Kidney tubule cell (primary cell): ENCODE measurements at regions not wholly inside any gene's neighbourhood (a gene's known extent, or its start where the extent isn't known, plus 50 kb on each side); places are given as distances from the start of the nearest gene placed in this dataset.
A peak's percentile ranks its signal among the peaks of the same experiment; 100 is the strongest.
"Not testable (repeated sequence)": the region's sequence is repeated elsewhere in the genome, so short reads cannot be mapped to it uniquely, and the experiment has no call there.

Experiments used
- DNase-seq: peaks from one replicate; pipeline ENCODE4 v3.0.0-alpha.2; 2018; ENCODE audit warnings: low spot score

- DNase-seq: no peak
These were observed 413.1 kb upstream of the VSTM2A start for GRCh38 chr7:54129035-54129434.

DNA sequence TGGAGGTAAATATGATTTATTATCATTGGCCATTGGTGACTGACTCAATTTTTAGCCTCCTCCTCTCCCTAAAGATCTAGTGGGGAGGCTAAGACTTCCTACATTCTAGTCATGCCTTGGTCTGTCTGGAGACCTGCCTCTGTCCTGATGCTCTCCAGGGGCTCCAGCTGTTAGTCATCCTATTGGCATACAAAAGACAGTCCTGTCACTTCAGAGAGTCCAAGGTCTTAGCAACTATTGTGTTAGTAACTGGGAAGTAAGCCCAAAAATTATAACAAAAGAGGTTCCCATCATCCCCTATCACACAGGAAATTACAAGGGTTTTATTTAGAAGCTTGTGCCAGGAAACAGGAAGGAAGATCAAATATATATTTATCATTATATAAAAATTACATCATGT is 400.6 kb upstream of the VSTM2A start:
- no peak for DNase-seq

DNA sequence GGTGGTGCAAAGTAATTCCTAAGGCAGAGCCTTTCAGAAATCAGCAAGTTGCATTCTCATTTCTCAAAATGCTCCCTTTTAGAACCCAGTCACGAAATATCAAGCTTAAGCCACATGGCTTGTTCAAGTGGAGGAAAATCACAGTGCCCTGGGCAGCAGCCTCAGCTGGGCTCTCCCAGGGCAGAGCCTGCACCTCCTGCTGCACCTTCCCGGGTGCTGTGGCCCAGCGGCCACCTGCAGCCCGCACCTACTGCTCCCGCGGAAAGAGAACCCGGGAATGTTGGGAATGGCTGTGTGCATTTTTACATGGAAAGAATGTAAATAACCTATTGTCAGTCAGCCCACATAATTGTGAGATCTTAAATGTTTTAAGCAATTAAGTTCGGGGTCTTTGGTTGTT is 396.5 kb upstream of the VSTM2A start:
- no peak for DNase-seq

DNA sequence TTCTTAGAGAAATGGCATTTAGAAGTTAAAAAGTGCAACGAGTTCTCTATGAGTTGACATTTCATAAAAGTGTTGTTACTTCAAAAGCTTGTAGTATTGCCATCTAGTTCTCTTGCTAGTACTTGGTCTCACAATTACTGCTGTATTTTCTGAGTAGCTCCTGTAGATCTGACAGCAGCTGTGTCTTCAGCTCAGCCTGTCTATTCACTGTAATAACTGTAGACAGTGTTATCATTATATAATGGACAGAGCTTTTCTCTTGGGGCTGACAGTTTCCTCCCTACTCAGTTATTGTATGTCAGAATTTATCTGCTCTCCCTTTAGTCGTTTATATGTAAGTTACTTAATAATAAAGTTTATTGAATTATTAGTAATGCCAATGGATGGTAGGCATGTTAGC is 388.7 kb upstream of the VSTM2A start:
- no peak for DNase-seq

GRCh38 chr7:54159088-54159487 is 383.1 kb upstream of the VSTM2A start:
- no peak for DNase-seq

DNA sequence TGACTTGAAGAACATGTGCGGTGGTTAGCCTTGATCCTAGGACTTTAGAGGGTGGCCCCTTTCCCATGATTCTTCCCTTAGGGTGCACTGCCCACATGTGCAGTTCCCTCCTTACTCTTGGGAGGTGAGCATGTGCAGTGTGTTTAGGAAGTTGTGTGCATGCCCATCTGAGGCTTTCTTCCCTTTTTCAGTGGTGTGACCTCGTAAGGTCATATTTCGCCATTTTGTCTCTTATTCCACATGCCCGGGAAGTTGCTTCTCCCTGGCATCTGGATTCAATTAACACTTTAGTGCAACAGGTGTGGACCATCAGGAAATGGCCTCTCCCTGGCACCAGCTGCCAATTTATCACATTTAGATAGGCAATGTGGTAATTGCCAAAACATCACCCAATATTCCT is 380.6 kb upstream of the VSTM2A start:
- DNase-seq: no peak

- DNase-seq: peak; percentile 16
These were observed 375.8 kb upstream of the VSTM2A start for GRCh38 chr7:54166419-54166818.

DNA sequence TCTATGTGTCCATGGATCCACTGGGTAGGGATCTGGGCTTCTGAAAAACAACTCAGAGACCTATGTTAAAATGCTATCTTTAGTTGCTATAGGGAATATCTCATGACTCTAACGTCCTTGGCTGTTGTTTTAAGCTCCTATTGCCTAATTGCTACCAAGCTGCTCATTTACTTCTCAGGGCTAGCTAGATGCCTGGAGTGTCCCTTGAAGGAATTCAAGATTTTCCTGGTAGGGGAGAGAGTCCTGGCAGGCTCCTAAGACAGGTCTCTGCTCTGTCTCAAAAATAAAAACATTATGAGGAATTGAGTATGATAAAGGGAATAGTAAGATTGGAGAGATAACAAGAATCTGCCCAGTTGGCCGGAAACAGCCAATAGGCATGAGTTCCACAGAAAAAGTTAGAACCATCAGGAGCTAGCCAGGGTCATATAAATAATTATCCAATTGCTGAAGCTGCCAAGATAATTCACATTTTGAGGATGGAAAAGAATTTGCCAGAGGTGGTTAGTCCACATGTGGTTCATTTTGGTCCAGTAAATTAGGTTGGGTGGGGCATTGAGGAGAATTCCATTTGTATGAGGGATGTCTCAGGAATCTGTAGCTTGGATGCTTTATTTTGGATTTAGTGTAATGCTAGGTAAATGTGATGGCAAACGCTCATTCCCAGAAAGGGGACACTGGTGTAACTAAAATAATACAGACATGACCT is 362.7 kb upstream of the VSTM2A start:
- DNase-seq: no peak

- no peak for DNase-seq
These were observed 361.4 kb upstream of the VSTM2A start for GRCh38 chr7:54180796-54181195.

GRCh38 chr7:54183055-54183454 is 359.1 kb upstream of the VSTM2A start:
- no peak for DNase-seq

DNA sequence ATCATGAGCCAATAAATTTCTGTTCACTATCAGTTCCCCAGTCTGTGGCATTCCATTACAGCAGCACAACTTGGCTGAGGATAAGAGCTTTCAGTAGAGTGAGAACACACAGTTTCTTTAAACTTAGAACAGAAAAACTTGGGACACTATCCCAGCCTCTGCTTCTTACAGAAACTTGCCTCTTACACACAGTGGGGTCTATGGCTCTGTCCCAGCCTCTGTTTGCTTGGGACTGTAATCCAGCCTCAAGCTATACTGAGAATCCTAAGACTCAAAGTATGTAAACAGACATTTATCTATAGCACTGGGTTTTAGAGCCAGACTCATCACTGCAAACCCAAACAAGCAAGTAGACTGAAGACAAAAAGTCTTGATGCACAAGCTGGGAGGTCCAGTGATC is 355.8 kb upstream of the VSTM2A start:
- no peak for DNase-seq

DNA sequence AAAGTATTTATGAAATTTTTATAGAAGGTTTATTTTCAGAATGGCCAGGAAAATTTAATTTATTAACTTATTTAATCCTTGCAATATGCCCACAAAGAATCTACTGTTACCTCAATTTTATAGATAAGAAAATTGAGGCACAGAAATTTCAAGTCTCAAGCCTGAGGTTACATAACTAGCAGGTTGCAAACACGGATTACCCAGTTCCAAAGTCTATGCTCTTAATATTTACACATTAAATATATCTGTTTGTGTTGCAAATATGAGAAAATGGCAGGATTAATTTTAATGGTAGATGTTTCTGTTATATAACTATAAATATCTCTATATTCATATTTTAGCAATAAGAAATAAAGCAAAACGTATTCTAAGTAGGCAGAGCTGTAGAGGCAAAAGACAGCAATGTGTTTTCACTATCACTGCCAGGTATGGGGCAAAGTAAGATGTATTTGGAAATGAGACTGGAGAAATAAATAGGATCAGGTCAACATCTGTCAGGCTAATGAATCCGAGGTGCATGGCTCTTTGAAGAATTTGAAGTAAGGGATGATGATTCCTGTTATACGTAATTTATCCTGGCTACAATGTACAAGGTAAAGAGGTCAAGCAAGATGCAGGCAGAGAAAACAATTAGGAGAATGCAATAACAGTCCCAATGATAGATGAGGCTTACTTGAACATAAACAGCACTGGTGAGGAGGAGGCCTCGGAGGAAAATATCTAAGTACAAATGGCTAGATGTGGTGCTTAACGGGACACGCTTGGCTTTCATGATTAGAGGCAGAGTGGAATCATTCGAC is 354.1 kb upstream of the VSTM2A start:
- no peak for DNase-seq

DNA sequence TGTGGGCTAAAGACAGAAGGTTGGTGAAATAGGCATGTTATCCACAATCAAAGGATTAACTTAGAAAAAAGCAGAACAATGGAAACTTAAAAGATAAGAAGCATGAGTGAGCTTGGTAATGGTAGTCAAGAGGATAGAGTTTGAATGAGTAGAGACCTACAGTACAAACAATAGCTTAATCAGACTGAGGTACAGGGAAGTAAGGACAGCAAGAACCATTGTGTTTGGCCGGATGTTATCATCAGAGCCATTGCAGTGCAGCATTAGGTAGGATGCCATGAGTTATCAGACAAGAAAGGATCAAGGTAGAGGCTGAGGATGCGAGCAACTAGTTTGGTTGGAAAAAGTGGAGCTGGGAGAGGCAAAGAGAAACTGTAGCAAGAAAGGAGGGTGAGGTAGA is 353.3 kb upstream of the VSTM2A start:
- no peak for DNase-seq

GRCh38 chr7:54189330-54189729 is 352.8 kb upstream of the VSTM2A start:
- DNase-seq: peak; percentile 8

GRCh38 chr7:54201501-54201900 is 340.7 kb upstream of the VSTM2A start:
- DNase-seq: no peak

DNA sequence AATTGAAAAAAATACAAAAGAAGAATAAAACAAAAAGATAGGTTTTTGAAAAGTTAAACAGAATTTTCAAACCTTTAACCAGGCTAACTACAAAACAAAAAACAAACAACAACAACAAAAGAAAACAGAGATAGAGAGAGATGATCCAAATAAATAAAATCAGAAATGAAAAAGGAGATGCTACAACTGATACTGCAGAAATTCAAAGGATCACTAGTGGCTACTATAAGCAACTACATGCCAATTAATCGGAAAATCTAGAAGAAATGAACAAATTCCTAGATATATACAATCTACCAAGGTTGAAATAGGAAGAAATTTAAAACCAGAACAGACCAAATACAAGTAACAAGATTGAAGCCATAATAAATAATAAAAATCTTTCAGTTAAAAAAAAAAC is 326.8 kb upstream of the VSTM2A start:
- no peak for DNase-seq

DNA sequence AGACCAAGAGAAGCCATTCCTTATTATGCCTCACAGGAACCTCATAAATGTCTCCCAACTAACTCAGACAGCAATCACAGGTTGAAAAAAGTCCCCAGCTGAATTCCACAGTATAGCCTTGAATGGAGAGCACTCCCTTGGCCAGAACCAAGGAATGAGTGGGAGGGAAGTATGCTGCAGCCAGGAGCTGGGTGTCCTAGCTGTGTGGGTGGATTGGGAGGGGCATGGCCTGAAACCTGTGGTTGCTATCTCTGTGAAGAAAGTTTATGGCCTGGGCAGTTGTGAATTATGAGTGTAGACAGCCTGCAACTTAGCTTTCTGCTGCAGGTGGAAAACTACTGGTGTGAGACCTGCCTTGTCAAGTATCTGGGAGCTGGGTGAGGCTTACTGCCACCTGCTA is 316.1 kb upstream of the VSTM2A start:
- not testable (repeated sequence) for DNase-seq

- DNase-seq: peak; percentile 67
These were observed 299.4 kb upstream of the VSTM2A start for GRCh38 chr7:54242776-54243175.

DNA sequence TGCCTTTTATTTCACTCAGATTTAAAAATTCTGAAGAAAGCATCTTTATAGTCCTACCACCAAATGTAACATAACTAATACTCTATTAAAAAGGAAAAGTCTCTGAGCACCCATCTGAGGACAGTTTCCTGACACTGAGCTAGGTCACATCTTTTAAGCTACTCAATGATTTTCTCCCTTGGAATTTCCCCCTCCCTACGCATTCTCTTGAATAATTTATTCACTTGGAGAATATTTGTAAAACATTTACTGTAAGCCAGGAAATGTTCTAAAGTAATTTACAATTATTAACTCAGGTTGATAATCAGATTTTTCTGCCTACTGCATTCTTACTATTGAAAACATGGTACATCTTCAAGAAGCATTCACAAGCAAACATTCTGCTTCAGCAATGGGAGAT is 297.2 kb upstream of the VSTM2A start:
- peak; percentile 76 for DNase-seq

DNA sequence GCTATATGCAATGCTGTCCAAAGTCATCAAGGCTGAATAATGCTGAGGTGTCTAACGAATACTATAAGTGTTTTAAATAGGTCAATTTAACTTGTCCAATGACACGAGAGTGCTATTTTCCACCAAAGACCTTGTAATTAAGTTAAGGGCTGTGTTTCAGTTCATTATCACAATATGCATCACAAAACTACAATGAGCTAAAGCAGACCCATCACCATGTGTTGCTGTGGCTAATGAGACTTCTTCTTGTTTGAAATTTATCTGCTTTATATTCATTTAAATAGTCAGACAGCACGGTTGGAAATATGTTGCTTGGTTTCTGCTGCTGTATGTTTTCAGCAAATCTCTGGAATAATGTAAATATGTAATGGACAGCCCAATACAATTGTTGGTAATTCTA is 292.5 kb upstream of the VSTM2A start:
- DNase-seq: no peak

- peak; percentile 49 for DNase-seq
These were observed 289.7 kb upstream of the VSTM2A start for GRCh38 chr7:54252256-54253035.

- no peak for DNase-seq
These were observed 289.2 kb upstream of the VSTM2A start for GRCh38 chr7:54253036-54253373.

- DNase-seq: no peak
These were observed 286.9 kb upstream of the VSTM2A start for GRCh38 chr7:54255242-54255641.
